H1 (cell line): ENCODE measurements at regions not wholly inside any gene's neighbourhood (a gene's known extent, or its start where the extent isn't known, plus 50 kb on each side); places are given as distances from the start of the nearest gene placed in this dataset.

Experiments used
- CTCF ChIP-seq, 3 experiments: IDR thresholded peaks; 1 replicate in 2 of 3; 2 replicates in 1 of 3; pipeline versions ENCODE4 v1.5.1 to v1.6.1; 2011; ENCODE audit warnings: low read length in 3 of 3, mild to moderate bottlenecking in 3 of 3, inconsistent platforms in 2 of 3, low read depth in 1 of 3, moderate library complexity in 1 of 3; ENCODE audit not compliant: insufficient read depth in 1 of 3; ENCODE audit errors: control extremely low read depth in 1 of 3
- MAX ChIP-seq: IDR thresholded peaks from 2 replicates; pipeline ENCODE4 v1.6.1; 2012; ENCODE audit warnings: inconsistent platforms
- POLR2AphosphoS5 ChIP-seq: IDR thresholded peaks from 2 replicates; pipeline ENCODE4 v1.6.1; 2011; ENCODE audit warnings: low read depth, low read length
- RAD21 ChIP-seq, 2 experiments: IDR thresholded peaks in 1 of 2; conservative IDR thresholded peaks in 1 of 2; 2 replicates each; pipeline ENCODE4 v1.6.1; 2011; ENCODE audit warnings: low read depth in 2 of 2, low read length in 2 of 2, improper control_type of control experiment in 1 of 2, inconsistent platforms in 1 of 2, mild to moderate bottlenecking in 1 of 2, moderate library complexity in 1 of 2

DNA sequence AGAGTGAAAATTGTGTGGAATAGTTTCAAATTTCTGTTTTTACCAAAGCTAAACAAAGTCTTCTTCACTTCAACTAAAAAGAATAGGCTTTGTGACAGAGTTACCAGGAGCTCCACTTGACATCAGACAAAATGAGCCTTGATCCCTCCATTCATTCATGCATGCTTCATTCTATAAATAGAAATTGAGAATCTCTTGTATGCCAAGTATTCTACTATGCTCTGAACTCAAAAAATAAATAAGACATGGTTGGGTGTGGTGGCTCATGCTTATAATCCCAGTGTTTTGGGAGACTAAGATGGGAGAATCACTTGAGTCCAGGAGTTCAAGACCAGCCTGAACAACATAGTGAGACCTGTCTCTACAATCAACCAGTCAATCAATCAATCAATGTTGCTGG, 236.6 kb upstream of the FAM83B start:
- TF ChIP-seq MAX, result no peak
- TF ChIP-seq POLR2AphosphoS5, result no peak
- no peak for TF ChIP-seq RAD21 (IDR thresholded peaks at IDR 0.05 in 1 of 2, conservative IDR thresholded peaks at IDR 0.05 in 1 of 2; ENCODE audit: low read depth in 2 of 2, low read length in 2 of 2)
- no peak for TF ChIP-seq CTCF (IDR thresholded peaks at IDR 0.05; ENCODE audit: control extremely low read depth in 1 of 3, insufficient read depth in 1 of 3, low read depth in 1 of 3, low read length in 3 of 3)
